GM12892 (cell line): ENCODE measurements at regions not wholly inside any gene's neighbourhood (a gene's known extent, or its start where the extent isn't known, plus 50 kb on each side); places are given as distances from the start of the nearest gene placed in this dataset.

ENCODE experiments used
- POLR2A ChIP-seq: IDR thresholded peaks from 2 replicates; pipeline ENCODE4 v1.6.1; 2011; ENCODE audit warnings: low read depth, low read length, control low read depth
- POLR2AphosphoS5 ChIP-seq: IDR thresholded peaks from 2 replicates; pipeline ENCODE4 v1.6.1; 2011; ENCODE audit warnings: low read depth, low read length, control low read depth

- TF ChIP-seq POLR2AphosphoS5 (no peak), POLR2A (no peak)
Observed at GRCh38 chr4:160928482-160928881, 1235.3 kb downstream of the FSTL5 start.
